ENCODE measurements at regions not wholly inside any gene's neighbourhood (a gene's known extent, or its start where the extent isn't known, plus 50 kb on each side); places are given as distances from the start of the nearest gene placed in this dataset.
A peak's percentile ranks its signal among the peaks of the same experiment; 100 is the strongest.

DNA sequence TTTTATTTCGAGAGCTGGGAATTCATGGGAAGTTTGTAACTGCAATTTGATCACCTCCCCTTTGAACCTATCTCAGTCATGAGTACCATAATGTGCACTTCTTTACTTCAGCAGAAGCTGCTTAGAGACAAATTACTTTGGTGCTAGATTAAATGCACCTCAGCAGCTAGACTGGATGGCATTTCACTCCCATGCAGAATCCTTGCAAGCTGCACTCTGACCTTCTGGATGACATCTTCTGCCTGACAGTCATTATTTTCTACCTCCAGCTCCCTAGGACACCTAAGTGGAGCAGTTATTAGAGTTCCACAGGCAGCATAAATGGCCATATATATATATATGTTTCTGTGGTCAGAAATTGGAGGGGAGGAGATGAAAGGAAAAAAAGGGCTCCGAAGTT, 366.0 kb upstream of the TMPRSS15 start:
- Histone ChIP-seq H3K4me3 (ENCODE audit: low read depth, low read length) (no peak overlapping the region), H3K36me3 (ENCODE audit: control insufficient read depth, insufficient read depth, low read length) (no peaks in the 10 kb centered on the region), H3K27me3 (ENCODE audit: control insufficient read depth, insufficient read depth, low read length) (no peaks in the 10 kb centered on the region)
- DNase-seq (ENCODE audit: low read depth) = no peak
- TF ChIP-seq, protein P1, sequence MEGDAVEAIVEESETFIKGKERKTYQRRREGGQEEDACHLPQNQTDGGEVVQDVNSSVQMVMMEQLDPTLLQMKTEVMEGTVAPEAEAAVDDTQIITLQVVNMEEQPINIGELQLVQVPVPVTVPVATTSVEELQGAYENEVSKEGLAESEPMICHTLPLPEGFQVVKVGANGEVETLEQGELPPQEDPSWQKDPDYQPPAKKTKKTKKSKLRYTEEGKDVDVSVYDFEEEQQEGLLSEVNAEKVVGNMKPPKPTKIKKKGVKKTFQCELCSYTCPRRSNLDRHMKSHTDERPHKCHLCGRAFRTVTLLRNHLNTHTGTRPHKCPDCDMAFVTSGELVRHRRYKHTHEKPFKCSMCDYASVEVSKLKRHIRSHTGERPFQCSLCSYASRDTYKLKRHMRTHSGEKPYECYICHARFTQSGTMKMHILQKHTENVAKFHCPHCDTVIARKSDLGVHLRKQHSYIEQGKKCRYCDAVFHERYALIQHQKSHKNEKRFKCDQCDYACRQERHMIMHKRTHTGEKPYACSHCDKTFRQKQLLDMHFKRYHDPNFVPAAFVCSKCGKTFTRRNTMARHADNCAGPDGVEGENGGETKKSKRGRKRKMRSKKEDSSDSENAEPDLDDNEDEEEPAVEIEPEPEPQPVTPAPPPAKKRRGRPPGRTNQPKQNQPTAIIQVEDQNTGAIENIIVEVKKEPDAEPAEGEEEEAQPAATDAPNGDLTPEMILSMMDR (IDR thresholded peaks at IDR 0.05; ENCODE audit: insufficient read depth, low read length, poor library complexity, severe bottlenecking) = no peak

GRCh38 chr21:18771845-18772380, 368.3 kb upstream of the TMPRSS15 start:
- H3K27me3 ChIP-seq (ENCODE audit: control insufficient read depth, insufficient read depth, low read length) = no peaks in the 10 kb centered on the region
- TF ChIP-seq, protein P1 (IDR thresholded peaks at IDR 0.05; ENCODE audit: insufficient read depth, low read length, poor library complexity, severe bottlenecking) = no peak
- no peak overlapping the region for H3K4me3 ChIP-seq (ENCODE audit: low read depth, low read length)
- H3K36me3 ChIP-seq (ENCODE audit: control insufficient read depth, insufficient read depth, low read length) = no peaks in the 10 kb centered on the region
- no peak for DNase-seq (ENCODE audit: low read depth)

DNA sequence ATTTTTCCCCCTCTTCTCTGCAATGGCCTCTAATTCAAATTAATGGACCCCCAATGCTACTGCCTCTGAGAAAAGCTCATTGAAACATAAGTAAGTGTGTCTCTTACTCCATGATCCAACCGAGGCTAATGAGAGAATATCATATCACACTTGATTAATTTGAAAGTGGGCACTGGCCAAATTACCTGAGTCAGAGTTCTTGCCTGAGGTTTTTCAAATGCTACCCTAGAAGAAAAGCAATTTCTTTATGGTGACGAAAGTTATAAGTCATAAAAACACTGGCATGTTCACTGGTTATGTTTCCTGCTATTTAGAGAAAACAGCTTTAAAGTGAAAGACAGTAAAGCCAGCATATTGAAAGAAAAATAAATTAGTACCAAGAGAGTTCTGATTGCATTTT, 368.8 kb upstream of the TMPRSS15 start:
- Histone ChIP-seq H3K4me3 (ENCODE audit: low read depth, low read length) (no peak overlapping the region), H3K36me3 (ENCODE audit: control insufficient read depth, insufficient read depth, low read length) (no peaks in the 10 kb centered on the region), H3K27me3 (ENCODE audit: control insufficient read depth, insufficient read depth, low read length) (no peaks in the 10 kb centered on the region)
- peak; percentile 31 for DNase-seq (ENCODE audit: low read depth)
- TF ChIP-seq, protein P1 (IDR thresholded peaks at IDR 0.05; ENCODE audit: insufficient read depth, low read length, poor library complexity, severe bottlenecking) = no peak

DNA sequence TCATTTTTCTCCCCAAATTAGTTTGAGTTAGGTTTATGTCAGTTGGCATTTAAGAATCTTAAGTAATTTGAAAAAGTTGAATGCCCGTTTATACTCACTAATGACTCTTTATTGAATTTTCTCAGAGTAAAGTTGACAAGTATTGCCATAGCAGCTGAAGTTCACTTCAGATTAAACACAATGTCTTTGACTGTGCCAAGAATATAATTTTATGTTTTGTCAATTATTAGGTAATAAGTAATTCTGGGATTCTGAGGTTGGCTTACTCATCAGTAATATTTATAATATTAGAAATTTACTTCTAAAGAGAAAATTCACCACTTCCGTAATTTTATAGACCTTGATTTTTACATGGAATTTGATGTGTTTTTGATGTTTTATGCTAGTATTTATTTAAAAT, 369.3 kb upstream of the TMPRSS15 start:
- no peak for DNase-seq (ENCODE audit: low read depth)
- H3K27me3 ChIP-seq (ENCODE audit: control insufficient read depth, insufficient read depth, low read length) = no peaks in the 10 kb centered on the region
- no peaks in the 10 kb centered on the region for H3K36me3 ChIP-seq (ENCODE audit: control insufficient read depth, insufficient read depth, low read length)
- no peak overlapping the region for H3K4me3 ChIP-seq (ENCODE audit: low read depth, low read length)
- TF ChIP-seq, protein P1 (IDR thresholded peaks at IDR 0.05; ENCODE audit: insufficient read depth, low read length, poor library complexity, severe bottlenecking) = no peak

DNA sequence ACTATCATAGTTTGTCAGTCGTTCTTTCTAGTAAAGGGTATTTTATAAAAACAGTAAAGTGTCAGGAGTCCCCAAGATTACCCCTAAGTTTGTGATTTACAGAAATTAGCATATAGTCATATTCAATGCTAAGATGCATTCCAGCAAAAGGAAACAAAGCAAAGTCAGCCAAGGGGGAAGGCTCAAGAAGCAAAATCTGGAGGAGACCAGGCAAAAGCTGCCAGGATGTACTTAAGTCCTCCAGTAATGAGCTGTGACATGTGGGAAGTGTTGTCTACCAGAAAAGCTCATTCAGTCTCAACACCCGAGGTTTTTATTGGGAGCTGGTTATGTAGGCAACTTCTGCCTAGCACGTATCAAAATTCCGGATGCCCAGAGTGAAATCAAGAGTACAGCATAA, 373.4 kb upstream of the TMPRSS15 start:
- Histone ChIP-seq H3K27me3 (ENCODE audit: control insufficient read depth, insufficient read depth, low read length) (no peaks in the 10 kb centered on the region), H3K4me3 (ENCODE audit: low read depth, low read length) (no peak overlapping the region), H3K36me3 (ENCODE audit: control insufficient read depth, insufficient read depth, low read length) (no peaks in the 10 kb centered on the region)
- DNase-seq (ENCODE audit: low read depth) = no peak
- TF ChIP-seq, protein P1 (IDR thresholded peaks at IDR 0.05; ENCODE audit: insufficient read depth, low read length, poor library complexity, severe bottlenecking) = no peak

DNA sequence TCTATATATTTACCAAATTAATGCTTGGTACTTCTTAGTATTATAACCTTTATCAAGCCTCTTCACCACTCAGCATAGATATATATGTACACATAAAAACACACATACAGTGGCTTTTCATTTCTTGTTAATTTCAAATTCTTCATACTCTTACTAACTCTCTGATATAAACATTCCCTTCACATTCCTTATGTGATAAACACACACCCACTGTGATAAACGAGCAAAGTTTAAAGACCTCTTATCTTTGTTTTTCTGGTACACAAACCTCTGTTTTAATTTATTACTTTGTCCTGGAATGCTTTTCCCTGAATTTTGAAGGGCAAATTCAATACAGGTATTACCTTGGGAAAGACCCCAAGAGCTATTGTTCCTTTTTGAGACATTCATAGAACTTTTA, 379.1 kb upstream of the TMPRSS15 start:
- TF ChIP-seq, protein P1 (IDR thresholded peaks at IDR 0.05; ENCODE audit: insufficient read depth, low read length, poor library complexity, severe bottlenecking) = no peak
- H3K36me3 ChIP-seq (ENCODE audit: control insufficient read depth, insufficient read depth, low read length) = no peaks in the 10 kb centered on the region
- H3K4me3 ChIP-seq (ENCODE audit: low read depth, low read length) = no peak overlapping the region
- H3K27me3 ChIP-seq (ENCODE audit: control insufficient read depth, insufficient read depth, low read length) = no peaks in the 10 kb centered on the region
- DNase-seq (ENCODE audit: low read depth) = no peak
